HL-60 (cell line): ENCODE measurements at regions not wholly inside any gene's neighbourhood (a gene's known extent, or its start where the extent isn't known, plus 50 kb on each side); places are given as distances from the start of the nearest gene placed in this dataset.

ENCODE experiments used
- TF ChIP-seq, protein P1 (sequence below): IDR thresholded peaks from one replicate; pipeline ENCODE4 v1.5.1; 2011; ENCODE audit warnings: low read length, control low read depth, inconsistent platforms; ENCODE audit not compliant: insufficient read depth
- TF ChIP-seq, protein P2 (sequence below): IDR thresholded peaks from 2 replicates; pipeline ENCODE4 v1.6.1; 2012; ENCODE audit warnings: low read depth; ENCODE audit not compliant: insufficient replicate concordance

DNA sequence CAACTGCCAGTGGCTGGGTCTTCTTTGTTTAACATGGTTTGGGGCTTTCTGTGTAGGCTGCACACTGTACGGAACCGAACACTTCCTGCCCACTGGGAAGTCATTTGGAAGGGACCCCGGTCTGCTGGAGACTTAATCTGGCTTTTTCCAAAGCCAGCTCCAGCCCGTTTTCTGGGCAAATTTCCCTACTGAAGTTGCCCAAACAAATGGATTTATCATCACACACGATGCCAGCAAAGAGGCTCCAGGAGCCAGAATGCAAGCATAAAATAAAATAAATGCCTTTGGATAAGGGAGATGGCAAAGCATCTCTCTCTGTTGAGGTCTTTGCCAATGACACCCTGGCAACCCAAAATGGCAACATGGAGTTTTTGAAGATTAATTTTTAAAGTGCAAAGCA, 259.9 kb upstream of the IRX3 start:
- TF ChIP-seq, protein P1, sequence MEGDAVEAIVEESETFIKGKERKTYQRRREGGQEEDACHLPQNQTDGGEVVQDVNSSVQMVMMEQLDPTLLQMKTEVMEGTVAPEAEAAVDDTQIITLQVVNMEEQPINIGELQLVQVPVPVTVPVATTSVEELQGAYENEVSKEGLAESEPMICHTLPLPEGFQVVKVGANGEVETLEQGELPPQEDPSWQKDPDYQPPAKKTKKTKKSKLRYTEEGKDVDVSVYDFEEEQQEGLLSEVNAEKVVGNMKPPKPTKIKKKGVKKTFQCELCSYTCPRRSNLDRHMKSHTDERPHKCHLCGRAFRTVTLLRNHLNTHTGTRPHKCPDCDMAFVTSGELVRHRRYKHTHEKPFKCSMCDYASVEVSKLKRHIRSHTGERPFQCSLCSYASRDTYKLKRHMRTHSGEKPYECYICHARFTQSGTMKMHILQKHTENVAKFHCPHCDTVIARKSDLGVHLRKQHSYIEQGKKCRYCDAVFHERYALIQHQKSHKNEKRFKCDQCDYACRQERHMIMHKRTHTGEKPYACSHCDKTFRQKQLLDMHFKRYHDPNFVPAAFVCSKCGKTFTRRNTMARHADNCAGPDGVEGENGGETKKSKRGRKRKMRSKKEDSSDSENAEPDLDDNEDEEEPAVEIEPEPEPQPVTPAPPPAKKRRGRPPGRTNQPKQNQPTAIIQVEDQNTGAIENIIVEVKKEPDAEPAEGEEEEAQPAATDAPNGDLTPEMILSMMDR: no peak
- TF ChIP-seq, protein P2, sequence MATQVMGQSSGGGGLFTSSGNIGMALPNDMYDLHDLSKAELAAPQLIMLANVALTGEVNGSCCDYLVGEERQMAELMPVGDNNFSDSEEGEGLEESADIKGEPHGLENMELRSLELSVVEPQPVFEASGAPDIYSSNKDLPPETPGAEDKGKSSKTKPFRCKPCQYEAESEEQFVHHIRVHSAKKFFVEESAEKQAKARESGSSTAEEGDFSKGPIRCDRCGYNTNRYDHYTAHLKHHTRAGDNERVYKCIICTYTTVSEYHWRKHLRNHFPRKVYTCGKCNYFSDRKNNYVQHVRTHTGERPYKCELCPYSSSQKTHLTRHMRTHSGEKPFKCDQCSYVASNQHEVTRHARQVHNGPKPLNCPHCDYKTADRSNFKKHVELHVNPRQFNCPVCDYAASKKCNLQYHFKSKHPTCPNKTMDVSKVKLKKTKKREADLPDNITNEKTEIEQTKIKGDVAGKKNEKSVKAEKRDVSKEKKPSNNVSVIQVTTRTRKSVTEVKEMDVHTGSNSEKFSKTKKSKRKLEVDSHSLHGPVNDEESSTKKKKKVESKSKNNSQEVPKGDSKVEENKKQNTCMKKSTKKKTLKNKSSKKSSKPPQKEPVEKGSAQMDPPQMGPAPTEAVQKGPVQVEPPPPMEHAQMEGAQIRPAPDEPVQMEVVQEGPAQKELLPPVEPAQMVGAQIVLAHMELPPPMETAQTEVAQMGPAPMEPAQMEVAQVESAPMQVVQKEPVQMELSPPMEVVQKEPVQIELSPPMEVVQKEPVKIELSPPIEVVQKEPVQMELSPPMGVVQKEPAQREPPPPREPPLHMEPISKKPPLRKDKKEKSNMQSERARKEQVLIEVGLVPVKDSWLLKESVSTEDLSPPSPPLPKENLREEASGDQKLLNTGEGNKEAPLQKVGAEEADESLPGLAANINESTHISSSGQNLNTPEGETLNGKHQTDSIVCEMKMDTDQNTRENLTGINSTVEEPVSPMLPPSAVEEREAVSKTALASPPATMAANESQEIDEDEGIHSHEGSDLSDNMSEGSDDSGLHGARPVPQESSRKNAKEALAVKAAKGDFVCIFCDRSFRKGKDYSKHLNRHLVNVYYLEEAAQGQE: no peak
